ENCODE measurements at regions not wholly inside any gene's neighbourhood (a gene's known extent, or its start where the extent isn't known, plus 50 kb on each side); places are given as distances from the start of the nearest gene placed in this dataset.
"Not testable (repeated sequence)": the region's sequence is repeated elsewhere in the genome, so short reads cannot be mapped to it uniquely, and the experiment has no call there.

GRCh38 chr6:11416099-11416935 is 121.2 kb upstream of the TMEM170B start:
- not testable (repeated sequence) for TF ChIP-seq CTCF, EP300 (IDR thresholded peaks at IDR 0.05)

All from upper lobe of left lung (tissue), 4 donors.